Left kidney (tissue), 1 donor: ENCODE measurements at regions not wholly inside any gene's neighbourhood (a gene's known extent, or its start where the extent isn't known, plus 50 kb on each side); places are given as distances from the start of the nearest gene placed in this dataset.
"Not testable (repeated sequence)": the region's sequence is repeated elsewhere in the genome, so short reads cannot be mapped to it uniquely, and the experiment has no call there.

Experiments used
- DNase-seq: peaks from one replicate; pipeline ENCODE4 v3.0.0-alpha.2; 2013

DNA sequence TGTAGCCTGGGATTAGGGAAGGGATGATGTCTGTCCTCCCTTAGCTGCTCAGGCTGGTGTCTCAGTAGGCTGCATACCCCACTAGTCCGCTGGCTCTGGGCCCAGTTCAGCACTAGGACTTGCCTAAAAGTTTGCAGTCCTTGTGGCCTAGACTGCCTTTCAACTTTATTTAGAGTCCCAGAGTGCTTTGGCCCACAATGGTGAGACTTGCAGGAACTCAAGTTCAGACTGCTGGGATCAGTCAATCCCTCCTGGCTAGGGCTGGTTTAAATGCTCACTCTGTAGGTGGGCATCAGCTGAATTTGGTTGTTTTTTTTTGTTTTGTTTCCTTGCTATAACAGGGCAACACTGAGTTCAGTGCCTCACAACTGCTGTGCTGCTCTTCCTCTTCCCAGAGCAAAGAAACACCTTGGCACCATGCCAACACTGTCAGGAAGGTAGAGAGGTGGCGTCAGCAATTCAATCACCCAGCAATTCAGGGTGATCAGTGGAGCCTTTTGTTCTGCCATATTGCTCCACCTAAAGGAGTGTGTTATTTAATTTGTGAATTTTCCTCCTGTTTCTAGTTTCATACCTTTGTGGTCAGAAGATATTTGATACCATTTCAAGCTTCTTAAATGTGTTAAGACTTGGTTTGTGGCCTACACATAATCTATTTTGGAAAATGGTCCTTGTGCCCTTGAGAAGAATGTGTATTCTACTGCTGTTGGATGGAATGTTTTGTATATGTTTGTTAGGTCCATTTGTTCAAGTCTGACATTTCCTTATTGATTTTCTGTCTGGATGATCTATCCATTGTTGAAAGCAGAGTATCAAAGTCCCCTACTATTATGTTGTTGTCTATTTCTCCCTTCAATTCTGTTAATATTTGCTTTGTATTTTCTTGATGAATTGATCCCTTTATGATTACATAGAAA is 284.0 kb upstream of the PMFBP1 start:
- DNase-seq, result no peak

DNA sequence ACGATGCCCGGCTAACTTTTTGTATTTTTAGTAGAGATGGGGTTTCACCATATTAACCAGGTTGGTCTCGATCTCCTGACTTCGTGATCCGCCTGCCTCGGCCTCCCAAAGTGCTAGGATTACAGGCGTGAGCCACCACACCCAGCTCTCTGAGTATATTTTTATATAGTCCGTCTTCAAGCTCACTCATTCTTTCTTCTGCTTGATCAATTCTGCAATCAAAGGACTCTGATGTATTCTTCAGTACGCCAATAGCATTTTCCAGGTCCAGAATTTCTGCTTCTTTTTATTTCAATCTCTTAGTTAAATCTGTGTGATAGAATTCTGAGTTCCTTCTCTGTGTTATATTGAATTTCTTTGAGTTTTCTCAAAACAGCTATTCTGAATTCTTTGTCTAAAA is 281.9 kb upstream of the PMFBP1 start:
- not testable (repeated sequence) for DNase-seq

DNA sequence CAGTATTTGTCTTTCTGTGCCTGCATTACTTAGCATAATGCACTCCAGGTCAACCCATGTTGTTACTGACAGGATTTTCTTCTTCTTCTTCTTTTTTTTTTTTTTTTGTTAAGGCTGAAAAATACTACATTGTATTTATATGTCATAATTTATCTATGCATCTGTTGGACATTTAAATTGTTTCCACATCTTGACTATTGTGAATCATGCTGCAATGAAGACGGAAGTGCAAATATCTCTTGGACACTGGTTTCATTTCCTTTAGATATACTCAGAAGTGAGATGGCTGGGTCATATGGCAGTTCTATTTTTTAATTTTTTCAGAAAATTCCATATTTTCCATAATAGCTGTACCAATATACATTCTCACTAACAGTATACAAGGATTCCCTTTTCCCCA is 272.7 kb upstream of the PMFBP1 start:
- no peak for DNase-seq

DNA sequence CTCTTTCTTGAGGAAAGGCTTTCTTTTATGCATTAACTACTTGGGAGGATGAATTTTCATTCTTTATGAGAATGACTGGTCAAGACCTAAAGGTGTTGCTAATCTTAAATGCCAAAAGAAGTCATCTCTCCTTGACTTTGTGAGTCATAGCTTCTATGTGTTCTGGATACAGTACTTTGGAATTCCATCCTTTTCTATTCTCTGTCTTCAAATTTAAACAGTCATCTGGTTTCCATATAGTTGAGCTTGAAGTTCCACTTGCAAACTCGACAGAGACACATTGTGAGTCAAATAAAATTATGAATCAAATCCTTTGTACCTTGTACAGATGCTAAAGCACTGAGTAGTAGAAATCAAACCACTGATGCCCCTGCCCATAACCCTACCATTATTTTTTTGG is 271.9 kb upstream of the PMFBP1 start:
- no peak for DNase-seq

DNA sequence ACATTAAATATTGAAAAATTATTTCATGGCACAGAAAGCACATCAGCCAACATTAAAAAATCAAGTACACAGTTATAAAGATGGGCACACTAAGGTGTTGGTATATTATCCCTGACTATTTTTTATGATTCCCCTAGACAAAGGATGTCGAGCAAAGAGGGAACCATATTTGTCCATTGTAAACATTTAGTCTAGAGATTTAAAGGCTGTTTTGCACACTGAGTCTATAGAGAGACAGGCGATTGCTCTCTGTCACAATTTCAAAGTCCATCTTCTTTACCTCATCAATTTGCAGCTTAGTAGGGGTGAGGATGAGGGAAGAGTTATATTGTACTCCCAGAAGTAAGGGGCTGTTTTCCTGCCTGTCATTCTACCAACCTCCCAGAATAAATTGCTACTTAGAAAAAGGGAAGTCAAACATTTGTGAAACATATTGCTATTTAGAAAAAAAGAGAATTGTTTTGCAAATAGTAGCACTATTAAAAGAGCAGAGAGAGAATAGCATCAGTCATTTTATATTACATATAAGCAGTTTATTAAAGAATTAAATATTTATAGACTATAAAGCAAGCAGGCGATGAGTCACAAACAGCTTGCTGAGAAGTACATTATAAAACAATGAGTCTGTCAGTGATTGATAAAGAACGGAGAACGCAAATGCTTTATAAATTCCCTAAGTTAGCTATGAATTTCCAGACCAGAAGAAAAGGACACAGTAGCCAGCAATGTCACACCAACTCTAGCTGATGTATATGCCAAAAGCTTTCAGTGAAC is 270.6 kb upstream of the PMFBP1 start:
- DNase-seq, result no peak

DNA sequence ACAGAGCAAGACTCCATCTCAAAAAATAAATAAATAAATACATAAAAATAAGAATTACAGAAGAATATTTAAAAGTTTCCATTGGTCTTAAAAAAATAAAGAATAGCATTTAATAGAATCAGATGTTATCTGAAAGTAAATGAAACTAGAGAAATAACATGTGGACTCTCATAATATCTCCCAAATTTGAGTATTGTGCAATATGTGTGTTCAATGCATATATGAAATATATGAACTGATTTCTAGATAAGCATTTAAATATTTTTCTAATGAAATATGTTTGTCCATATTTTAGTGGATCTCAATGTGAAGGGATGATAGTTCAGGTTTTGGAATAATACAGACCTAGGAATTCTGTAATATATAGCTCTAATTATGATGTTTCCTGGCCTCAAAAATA is 265.9 kb upstream of the PMFBP1 start:
- DNase-seq, result no peak

DNA sequence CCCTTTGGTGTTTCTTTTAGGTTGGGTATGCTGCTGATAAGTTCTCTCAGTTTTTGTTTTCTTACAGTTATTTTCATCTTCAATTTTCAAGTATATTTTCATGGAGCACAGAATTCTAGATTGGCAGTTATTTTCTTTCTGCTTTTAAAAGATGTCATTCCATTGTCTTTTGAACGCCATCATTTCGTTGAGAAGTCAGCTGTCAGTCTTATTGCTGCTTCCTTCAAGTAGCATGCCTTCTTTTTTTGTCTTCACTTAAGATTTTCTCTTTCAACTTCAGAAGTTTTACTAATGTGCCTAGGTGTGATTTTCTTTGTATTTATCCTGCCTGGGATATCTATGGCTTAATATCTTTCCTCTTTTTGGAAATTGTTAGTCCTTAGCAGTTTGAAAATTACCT is 262.2 kb upstream of the PMFBP1 start:
- DNase-seq, result peak; percentile 2

DNA sequence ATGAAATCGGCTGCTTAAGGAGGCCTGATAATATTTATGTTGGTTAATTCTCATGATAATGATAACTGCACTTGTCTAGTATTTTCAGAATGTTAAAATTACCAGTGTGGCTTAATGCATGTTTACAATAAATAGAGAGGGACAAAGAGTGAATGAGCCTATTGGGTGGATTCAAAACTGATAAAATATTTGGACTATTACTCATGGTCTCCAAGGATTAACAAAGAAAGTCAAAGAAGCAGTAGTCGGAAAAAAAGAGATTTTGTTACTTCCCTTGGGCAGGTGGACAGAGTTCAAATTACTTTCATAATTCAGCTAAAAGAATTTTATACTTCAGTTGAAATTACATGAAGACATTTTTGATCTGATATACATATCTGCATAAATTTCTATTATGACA is 258.2 kb upstream of the PMFBP1 start:
- DNase-seq, result no peak

DNA sequence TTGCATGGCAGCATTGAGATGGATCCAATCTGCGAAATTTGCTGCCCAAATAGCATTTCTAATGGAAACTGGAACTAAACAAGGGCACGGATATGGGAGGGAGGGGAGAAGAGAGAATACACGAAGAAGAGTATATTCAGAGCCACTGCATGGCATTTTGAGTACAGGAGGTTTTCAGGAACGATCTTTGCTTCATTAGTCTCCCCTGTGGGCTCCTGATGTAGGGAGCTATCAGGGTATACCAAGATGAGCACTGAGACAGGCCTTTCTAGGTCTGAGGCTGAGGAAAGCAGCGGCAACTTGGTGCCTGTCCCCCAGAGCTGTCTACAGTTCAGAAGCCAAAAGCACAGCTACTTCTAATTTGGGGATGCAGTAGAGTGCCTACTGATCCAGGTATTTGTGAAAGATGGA is 257.7 kb upstream of the PMFBP1 start:
- DNase-seq, result no peak

DNA sequence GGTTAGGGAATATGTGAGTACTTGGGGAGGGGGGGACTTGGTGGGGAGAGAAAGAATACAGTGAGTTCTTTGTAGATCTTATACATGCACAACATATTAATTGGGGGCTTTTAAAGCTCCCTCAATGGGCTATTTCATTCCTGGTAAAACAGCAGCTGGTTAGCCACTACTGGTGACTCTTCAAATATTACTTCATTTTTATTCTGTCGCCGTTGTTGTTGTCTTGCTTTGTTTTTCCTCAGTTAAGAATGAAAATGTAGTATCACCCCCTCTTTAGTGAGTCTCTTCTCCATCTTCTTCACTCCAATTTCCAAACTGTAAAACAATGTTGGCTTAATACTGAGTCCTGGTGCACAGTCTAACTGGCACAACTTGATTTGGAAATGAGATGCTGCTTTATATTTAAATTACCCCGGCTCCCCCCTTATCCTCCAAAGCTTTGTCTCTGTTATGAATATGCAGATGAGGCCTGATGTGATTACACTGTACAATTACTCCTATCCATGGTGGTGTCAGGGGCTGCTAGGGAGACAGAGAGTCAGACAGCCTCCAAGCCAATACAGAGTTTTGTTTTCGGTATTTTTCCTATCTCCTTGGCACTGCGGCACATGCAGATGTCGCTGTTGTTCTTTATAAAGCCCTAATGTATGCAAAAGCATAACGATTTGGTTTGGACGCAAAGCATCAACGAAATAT is 256.9 kb upstream of the PMFBP1 start:
- DNase-seq, result no peak

DNA sequence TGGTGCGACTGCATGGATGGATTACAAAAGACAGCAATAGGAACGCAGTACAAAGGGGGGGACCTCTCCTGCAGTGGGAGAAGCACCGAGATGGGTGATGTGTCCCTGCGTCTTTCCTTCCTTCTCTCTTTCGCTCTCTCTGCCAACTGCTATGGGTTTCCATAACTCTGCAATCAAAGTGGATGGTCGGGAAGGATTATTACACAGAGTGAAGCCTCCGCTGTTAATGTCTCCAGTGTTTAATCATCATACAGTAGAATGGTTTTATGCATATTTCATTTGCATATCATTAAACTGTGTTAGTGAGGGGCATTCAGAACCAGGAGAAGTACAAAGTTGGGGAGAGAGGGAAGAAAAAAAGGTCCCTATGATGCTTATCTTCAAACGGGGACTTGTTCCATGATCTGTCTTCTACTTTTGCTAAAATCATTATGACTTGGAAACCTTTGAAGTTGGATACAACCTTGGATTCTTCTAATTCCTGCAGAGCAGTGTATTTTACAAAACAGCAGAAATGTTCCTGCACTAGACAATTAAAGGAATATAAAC is 255.9 kb upstream of the PMFBP1 start:
- DNase-seq, result no peak

DNA sequence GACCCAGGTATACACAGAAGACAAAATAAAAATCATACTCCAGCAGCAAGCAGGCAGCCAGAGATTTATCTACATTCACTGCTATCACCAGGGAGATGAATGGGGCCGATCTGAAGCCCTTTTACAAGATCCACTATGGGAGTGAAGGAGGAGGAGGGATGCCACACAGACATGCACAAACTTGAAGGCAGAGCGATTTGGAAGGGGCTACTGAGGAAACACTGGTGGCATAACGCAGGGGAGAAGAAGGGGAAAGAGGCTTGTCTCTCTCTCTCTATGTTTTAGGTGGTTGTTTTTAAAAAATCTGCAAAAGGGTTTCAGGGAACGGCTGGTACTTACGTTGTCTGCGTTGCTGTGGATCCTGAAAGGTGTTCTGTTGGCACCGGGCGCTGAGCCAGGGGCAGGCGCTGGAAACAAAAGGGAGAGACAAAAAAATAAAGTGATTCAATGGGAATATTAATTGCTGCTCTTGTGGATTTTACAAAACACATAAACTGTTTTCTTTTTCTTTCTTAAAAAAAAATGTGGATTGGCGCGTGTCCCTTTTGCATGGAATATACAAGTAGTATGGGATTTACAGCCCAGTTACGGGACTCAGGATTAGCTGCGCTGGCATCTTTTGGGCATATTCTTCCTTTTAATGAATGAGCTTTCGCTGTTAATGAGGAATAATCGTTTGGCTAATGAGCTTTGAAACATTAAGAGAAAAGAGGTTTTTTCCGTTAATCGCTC is 255.3 kb upstream of the PMFBP1 start:
- no peak for DNase-seq

DNA sequence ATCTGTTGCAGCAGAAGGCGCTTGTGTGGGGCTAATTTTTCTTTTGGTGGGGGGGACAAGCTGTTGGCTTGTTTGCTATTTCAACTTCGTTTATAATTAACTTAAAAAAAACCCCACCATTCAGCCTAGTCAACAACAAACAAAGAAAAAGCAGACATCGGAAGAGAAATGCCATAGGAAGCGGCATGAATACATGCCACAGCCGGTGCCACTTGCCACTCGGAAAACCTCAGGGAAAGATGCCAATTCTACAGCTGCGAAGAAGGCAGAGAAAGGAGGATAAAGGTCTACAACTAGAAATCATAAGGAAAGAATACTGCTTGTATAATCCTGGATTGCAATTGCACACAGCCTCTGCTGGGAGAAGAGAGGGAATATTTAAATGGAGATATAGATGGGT is 254.4 kb upstream of the PMFBP1 start:
- DNase-seq, result no peak

DNA sequence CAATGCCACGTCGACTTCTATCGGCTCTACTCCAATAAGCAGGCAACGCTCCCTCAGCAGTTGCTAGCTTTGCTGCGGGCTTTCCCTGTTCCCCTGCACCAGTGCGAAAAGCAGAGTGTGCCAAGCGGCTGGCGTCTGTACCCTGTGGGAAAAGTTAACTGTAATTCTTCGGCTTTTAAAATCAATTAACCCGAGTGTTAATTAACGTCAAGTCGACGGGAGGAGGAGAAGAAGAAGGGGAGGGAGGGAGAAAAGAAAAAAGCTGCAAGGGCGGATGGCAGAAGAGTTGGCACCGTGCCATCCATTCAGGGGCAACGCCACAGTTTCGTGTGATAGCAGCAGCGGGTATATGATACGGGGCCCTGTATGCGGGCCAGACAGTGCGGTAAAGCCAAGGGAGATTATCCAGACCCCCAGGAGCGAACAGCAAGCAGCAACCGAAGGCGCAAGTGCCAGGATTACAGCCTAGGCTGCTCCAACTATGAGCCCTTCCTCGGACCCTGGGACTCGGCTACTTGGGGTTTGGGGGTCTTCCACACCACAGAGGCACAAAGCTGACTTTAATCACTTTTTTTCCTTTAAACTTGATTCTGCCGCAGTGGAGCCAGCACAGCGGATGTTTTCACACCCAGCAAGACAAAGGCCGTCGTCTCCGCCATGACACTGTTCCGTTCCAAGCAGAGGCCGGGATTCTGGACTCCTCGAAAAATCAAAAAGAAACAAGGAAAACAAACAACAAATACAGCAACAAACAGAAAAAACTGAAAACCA is 253.8 kb upstream of the PMFBP1 start:
- DNase-seq, result no peak

DNA sequence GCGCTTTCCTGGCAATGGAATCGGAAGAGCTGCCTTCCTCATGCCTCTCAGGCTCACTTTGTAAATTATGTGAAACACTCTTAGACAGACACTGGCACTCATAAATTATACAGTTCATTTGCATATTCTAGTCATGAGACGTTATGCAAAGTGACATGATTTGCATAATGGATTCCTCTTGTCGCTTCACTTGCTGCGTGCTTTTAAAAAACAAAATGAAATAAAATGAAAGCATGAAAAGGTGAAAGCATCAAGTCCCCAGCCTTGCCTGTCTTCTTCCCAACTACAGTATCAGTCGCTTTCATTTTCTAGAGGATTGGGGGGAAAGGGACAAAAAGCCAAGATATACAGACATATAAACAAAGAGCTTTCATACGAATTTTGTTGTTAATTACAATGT is 252.8 kb upstream of the PMFBP1 start:
- no peak for DNase-seq

DNA sequence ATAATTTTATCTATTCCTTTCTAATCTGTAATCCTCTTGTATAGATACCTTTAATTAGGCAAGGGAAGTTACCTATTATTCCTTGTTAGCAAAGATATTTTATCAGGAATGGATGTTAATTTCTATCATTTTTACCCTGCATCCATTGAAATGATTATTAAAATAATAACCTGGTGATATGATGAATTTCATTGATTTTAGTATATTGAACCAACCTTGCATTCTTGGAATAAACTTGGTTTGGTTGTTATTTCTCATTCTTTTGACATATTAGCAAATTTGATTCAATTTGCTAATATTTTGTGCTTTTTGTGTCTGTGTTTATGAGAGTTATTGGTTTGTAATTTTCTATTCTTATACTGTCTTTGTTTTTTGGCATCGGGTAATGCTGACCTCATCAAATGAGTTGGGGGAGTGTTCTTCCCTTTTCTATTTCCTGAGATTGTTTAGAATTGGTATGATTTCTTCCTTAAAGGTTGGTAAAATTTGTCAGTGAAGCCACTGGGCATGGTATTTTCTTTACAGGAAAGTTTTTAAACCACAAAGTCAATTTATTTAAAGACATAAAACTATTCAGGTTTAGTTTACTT is 250.4 kb upstream of the PMFBP1 start:
- DNase-seq, result no peak

DNA sequence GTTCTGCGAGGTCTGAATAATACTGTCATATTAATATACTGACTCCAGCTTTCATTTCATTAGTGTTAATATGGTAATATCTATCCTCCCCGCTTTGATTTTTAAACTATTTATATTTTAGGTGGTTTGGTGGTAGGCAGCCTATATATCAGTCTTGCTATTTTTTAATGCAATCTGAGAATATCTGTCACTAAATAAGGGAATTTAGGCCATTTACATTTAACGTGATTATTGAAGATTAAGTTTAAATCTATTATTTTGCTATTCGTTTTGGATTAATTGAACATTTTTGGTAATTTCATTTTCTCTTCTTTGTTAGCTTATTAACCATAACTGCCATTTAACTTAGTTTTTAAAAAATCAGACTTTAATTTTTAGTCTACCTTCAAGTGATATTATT is 247.7 kb upstream of the PMFBP1 start:
- DNase-seq, result no peak

DNA sequence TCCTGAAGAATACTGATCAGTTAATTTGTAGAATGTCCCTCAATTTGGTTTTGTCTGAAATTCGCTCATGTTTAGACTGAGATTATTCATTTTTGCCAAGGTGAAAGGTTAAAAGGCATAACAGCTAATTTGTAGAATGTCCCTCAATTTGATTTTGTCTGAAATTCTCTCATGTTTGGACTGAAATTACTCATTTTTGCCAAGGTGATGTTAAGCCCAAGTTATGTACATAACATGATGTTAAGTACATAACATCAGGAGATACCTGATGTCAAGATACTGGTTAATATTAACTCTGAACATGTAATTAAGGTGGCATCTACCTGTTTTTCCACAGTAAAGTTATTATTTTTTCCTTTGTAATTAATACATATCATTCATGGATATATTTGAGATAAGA is 243.4 kb upstream of the PMFBP1 start:
- DNase-seq, result no peak

DNA sequence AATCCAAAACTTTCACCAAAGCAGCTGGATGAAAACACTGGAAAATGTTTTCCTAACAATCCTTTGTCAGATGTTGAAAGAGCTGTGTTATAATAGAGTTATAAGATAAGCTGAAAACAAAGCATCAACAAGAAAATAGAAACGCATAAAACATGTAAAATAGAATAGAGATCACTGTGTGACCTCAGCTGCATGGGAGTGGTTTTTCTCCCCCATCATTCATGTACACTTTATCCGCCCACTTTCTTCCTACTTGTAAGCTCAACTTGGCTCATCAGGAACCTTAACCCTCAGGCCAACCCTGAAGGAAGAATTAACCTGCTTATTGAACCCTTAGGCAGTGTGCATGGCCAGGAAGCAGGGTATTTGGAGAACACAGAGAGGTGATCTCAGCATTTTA is 238.5 kb upstream of the PMFBP1 start:
- no peak for DNase-seq

DNA sequence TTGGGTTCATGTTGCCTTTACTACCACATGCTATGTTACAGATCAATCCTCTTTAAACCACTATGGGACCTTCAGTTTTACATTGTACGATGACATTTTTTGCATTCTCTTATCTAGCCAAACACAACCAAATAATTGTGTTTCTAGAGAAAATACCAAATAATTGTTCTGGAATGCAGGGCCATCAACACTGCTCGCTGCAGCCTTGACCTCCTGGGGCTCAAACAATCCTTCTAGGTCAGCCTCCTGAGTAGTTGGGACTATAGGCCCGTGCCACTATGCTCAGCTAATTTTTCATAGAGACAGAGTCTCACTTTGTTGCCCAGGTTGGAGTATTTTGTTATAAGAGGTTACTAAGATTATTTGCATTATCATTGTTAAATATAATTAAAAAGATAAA is 237.5 kb upstream of the PMFBP1 start:
- DNase-seq, result no peak

DNA sequence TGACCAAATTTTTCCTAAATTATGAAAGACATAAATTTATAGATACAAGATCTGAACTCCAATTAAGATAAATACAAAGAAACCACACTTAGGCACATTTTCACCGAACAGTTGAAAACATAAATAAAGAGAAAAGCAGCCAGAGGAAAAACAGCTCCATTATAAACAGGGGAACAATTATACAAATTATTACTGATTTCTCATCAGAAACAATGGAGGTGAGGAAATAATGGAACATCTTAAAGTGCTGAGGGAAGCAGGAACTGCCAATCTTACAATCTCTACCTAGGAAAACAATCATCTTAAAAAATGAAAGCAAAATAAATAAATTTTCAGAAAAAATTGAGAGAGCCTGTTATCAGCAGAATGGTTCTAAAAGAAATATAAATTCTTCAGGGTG is 234.4 kb upstream of the PMFBP1 start:
- no peak for DNase-seq
